ENCODE measurements at regions not wholly inside any gene's neighbourhood (a gene's known extent, or its start where the extent isn't known, plus 50 kb on each side); places are given as distances from the start of the nearest gene placed in this dataset.

DNA sequence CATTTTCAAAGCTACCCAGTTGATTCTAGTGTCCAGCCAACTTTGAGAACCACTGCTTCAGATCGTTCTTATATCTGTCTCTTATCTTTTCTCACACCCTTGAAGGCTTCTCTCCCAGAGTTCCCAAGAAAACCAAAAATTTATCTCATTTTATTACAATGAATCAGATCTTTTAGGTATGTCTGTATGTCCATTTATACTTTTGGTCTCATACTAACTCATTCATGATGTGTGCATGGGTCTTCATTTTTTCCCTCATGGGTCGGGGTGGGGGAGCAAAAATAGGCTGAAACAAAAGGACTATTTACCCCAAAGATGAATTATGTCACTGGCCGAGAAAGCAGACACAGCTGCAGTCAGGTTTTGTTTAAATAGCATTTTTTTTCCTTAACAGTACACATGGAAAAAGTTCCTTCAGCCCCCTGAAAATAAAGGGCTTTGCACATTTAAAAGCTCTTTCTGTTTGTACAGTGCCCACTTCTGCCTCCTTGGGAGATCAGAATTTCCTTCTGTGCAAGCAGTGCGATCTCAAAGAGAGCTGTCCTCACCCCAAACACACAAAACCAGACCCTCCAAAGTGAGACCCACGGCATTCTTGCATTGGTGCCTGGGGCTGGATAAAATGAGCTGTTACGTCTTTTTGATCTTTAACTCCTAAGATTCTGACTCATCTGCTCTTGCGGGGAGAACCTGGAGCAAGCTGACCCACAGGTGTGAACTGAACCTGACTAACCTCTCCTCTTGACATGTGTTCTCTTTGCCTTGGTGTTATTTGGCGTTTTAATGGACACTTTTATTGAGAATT is 251.2 kb upstream of the ELAC2 start (continued):
- TF ChIP-seq ZNF331 (CRISPR knock-in tag; IDR thresholded peaks at IDR 0.05; ENCODE audit: low read depth) (no peak), JUNB (IDR thresholded peaks at IDR 0.05; ENCODE audit: unreplicated experiment) (no peak), CREB1 (CRISPR knock-in tag; IDR thresholded peaks at IDR 0.05; ENCODE audit: low read depth) (no peak), NANOG (IDR thresholded peaks at IDR 0.05; ENCODE audit: borderline replicate concordance) (no peak), ZNF114 (CRISPR knock-in tag; IDR thresholded peaks at IDR 0.05) (no peak)
- TF ChIP-seq, protein P1, sequence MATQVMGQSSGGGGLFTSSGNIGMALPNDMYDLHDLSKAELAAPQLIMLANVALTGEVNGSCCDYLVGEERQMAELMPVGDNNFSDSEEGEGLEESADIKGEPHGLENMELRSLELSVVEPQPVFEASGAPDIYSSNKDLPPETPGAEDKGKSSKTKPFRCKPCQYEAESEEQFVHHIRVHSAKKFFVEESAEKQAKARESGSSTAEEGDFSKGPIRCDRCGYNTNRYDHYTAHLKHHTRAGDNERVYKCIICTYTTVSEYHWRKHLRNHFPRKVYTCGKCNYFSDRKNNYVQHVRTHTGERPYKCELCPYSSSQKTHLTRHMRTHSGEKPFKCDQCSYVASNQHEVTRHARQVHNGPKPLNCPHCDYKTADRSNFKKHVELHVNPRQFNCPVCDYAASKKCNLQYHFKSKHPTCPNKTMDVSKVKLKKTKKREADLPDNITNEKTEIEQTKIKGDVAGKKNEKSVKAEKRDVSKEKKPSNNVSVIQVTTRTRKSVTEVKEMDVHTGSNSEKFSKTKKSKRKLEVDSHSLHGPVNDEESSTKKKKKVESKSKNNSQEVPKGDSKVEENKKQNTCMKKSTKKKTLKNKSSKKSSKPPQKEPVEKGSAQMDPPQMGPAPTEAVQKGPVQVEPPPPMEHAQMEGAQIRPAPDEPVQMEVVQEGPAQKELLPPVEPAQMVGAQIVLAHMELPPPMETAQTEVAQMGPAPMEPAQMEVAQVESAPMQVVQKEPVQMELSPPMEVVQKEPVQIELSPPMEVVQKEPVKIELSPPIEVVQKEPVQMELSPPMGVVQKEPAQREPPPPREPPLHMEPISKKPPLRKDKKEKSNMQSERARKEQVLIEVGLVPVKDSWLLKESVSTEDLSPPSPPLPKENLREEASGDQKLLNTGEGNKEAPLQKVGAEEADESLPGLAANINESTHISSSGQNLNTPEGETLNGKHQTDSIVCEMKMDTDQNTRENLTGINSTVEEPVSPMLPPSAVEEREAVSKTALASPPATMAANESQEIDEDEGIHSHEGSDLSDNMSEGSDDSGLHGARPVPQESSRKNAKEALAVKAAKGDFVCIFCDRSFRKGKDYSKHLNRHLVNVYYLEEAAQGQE (IDR thresholded peaks at IDR 0.05; ENCODE audit: unreplicated experiment): no peak
- TF ChIP-seq, protein P2, sequence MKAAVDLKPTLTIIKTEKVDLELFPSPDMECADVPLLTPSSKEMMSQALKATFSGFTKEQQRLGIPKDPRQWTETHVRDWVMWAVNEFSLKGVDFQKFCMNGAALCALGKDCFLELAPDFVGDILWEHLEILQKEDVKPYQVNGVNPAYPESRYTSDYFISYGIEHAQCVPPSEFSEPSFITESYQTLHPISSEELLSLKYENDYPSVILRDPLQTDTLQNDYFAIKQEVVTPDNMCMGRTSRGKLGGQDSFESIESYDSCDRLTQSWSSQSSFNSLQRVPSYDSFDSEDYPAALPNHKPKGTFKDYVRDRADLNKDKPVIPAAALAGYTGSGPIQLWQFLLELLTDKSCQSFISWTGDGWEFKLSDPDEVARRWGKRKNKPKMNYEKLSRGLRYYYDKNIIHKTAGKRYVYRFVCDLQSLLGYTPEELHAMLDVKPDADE (IDR thresholded peaks at IDR 0.05): no peak

DNA sequence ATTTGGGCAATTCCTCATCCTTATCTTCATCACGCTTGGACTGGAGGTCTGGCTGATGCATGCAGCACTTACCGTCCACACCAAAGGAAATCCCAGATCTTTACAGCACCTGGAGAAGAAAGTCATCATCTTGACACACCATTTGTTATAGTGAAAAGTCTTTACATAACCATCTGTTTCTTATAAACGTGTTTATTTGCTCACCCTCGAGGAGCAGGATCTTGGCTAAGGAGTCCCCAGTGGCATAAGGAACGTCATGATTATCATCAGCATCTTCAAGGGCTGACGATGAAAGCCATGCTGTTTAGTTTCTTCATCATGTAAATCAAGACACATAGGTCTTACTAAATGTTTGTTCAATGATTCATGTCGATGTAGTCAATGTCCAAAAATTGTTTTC is 248.8 kb upstream of the ELAC2 start:
- H3K9me3 Mint-ChIP-seq: no peaks in the 10 kb centered on the region
- no peak overlapping the region for H3K4me3 Mint-ChIP-seq
- Histone ChIP-seq H3K4me2 (no peak overlapping the region), H2AFZ (no peak overlapping the region), H3K4me3 (no peak overlapping the region), H4K20me1 (replicated peaks; ENCODE audit: insufficient read depth) (no peaks in the 10 kb centered on the region), H3K4me1 (ENCODE audit: insufficient read depth) (no peaks in the 10 kb centered on the region; the same call in 1 of the 2 replicates), H3K36me3 (ENCODE audit: insufficient read depth) (no peaks in the 10 kb centered on the region), H3K79me2 (replicated peaks; ENCODE audit: insufficient read depth) (no peaks in the 10 kb centered on the region), H3K27ac (ENCODE audit: low read depth) (no peak overlapping the region), H3K27me3 (ENCODE audit: insufficient read depth) (no peaks in the 10 kb centered on the region), H3K9me2 (ENCODE audit: insufficient read depth) (peaks cover 10% of the 10 kb centered on the region), H3F3A (replicated peaks; ENCODE audit: low read depth) (no peaks in the 10 kb centered on the region)
- DNase-seq (ENCODE audit: low spot score) (no peak), ATAC-seq (no peak)
- peaks cover under 1% of the 10 kb centered on the region for H3K27me3 Mint-ChIP-seq (ENCODE audit: insufficient read depth, low read depth, poor library complexity)
- no peaks in the 10 kb centered on the region for H3K36me3 Mint-ChIP-seq (ENCODE audit: low read depth)
- H3K4me1 Mint-ChIP-seq: peaks cover 4% of the 10 kb centered on the region; the same call in 2 of the 3 replicates
- no peak overlapping the region for H3K27ac Mint-ChIP-seq
- TF ChIP-seq, protein P1 (IDR thresholded peaks at IDR 0.05; ENCODE audit: unreplicated experiment): no peak
- no peak for TF ChIP-seq JUNB (IDR thresholded peaks at IDR 0.05; ENCODE audit: unreplicated experiment)
- TF ChIP-seq ZNF331 (CRISPR knock-in tag; IDR thresholded peaks at IDR 0.05; ENCODE audit: low read depth): no peak
- TF ChIP-seq, protein P3, sequence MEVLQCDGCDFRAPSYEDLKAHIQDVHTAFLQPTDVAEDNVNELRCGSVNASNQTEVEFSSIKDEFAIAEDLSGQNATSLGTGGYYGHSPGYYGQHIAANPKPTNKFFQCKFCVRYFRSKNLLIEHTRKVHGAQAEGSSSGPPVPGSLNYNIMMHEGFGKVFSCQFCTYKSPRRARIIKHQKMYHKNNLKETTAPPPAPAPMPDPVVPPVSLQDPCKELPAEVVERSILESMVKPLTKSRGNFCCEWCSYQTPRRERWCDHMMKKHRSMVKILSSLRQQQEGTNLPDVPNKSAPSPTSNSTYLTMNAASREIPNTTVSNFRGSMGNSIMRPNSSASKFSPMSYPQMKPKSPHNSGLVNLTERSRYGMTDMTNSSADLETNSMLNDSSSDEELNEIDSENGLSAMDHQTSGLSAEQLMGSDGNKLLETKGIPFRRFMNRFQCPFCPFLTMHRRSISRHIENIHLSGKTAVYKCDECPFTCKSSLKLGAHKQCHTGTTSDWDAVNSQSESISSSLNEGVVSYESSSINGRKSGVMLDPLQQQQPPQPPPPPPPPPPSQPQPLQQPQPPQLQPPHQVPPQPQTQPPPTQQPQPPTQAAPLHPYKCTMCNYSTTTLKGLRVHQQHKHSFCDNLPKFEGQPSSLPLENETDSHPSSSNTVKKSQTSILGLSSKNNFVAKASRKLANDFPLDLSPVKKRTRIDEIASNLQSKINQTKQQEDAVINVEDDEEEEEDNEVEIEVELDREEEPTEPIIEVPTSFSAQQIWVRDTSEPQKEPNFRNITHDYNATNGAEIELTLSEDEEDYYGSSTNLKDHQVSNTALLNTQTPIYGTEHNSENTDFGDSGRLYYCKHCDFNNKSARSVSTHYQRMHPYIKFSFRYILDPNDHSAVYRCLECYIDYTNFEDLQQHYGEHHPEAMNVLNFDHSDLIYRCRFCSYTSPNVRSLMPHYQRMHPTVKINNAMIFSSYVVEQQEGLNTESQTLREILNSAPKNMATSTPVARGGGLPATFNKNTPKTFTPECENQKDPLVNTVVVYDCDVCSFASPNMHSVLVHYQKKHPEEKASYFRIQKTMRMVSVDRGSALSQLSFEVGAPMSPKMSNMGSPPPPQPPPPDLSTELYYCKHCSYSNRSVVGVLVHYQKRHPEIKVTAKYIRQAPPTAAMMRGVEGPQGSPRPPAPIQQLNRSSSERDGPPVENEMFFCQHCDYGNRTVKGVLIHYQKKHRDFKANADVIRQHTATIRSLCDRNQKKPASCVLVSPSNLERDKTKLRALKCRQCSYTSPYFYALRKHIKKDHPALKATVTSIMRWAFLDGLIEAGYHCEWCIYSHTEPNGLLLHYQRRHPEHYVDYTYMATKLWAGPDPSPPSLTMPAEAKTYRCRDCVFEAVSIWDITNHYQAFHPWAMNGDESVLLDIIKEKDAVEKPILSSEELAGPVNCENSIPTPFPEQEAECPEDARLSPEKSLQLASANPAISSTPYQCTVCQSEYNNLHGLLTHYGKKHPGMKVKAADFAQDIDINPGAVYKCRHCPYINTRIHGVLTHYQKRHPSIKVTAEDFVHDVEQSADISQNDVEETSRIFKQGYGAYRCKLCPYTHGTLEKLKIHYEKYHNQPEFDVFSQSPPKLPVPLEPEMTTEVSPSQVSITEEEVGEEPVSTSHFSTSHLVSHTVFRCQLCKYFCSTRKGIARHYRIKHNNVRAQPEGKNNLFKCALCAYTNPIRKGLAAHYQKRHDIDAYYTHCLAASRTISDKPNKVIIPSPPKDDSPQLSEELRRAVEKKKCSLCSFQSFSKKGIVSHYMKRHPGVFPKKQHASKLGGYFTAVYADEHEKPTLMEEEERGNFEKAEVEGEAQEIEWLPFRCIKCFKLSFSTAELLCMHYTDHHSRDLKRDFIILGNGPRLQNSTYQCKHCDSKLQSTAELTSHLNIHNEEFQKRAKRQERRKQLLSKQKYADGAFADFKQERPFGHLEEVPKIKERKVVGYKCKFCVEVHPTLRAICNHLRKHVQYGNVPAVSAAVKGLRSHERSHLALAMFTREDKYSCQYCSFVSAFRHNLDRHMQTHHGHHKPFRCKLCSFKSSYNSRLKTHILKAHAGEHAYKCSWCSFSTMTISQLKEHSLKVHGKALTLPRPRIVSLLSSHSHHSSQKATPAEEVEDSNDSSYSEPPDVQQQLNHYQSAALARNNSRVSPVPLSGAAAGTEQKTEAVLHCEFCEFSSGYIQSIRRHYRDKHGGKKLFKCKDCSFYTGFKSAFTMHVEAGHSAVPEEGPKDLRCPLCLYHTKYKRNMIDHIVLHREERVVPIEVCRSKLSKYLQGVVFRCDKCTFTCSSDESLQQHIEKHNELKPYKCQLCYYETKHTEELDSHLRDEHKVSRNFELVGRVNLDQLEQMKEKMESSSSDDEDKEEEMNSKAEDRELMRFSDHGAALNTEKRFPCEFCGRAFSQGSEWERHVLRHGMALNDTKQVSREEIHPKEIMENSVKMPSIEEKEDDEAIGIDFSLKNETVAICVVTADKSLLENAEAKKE (CRISPR knock-in tag; IDR thresholded peaks at IDR 0.05): no peak
- no peak for TF ChIP-seq EZH2phosphoT487 (IDR thresholded peaks at IDR 0.05; ENCODE audit: unreplicated experiment)
